Lower leg skin (tissue), 3 donors: ENCODE measurements at regions not wholly inside any gene's neighbourhood (a gene's known extent, or its start where the extent isn't known, plus 50 kb on each side); places are given as distances from the start of the nearest gene placed in this dataset.

Experiments
- CTCF ChIP-seq, 3 donors: fragments of 450-650 bp; IDR thresholded peaks; one replicate each; pipeline ENCODE4 v1.5.1; 2016; ENCODE audit warnings: antibody characterized with exemption in 3 of 3, mild to moderate bottlenecking in 3 of 3, moderate library complexity in 2 of 3
- POLR2A ChIP-seq, 2 donors: fragments of 450-650 bp; IDR thresholded peaks; one replicate each; pipeline ENCODE4 v1.6.1; 2016 to 2017; ENCODE audit warnings: antibody characterized with exemption in 2 of 2, mild to moderate bottlenecking in 1 of 2, moderate library complexity in 1 of 2

- TF ChIP-seq CTCF (IDR thresholded peaks at IDR 0.05): no peak
- no peak for TF ChIP-seq POLR2A (IDR thresholded peaks at IDR 0.05)
Measured at GRCh38 chr3:14338898-14339458, 63.4 kb upstream of the SLC6A6 start.
